Peyer's patch (tissue), 4 donors: ENCODE measurements at regions not wholly inside any gene's neighbourhood (a gene's known extent, or its start where the extent isn't known, plus 50 kb on each side); places are given as distances from the start of the nearest gene placed in this dataset.

ENCODE experiments used
- CTCF ChIP-seq, 6 experiments: fragments of 450-650 bp in 4 of 6; fragments of 200-600 bp in 2 of 6; sonication (generic) in 1 of 6; IDR thresholded peaks; one replicate each; pipeline ENCODE4 v1.5.1; 2017 to 2019; ENCODE audit warnings: antibody characterized with exemption in 6 of 6, mild to moderate bottlenecking in 3 of 6, moderate library complexity in 1 of 6
- POLR2A ChIP-seq, 2 donors: fragments of 450-650 bp; IDR thresholded peaks; one replicate each; pipeline ENCODE4 v1.5.1; 2017; ENCODE audit warnings: antibody characterized with exemption in 2 of 2, mild to moderate bottlenecking in 2 of 2, moderate library complexity in 2 of 2

- no peak for TF ChIP-seq CTCF (IDR thresholded peaks at IDR 0.05)
- no peak for TF ChIP-seq POLR2A (IDR thresholded peaks at IDR 0.05)
These were observed 295.7 kb upstream of the ZMIZ1 start for GRCh38 chr10:78772986-78773530.
